ENCODE measurements at regions not wholly inside any gene's neighbourhood (a gene's known extent, or its start where the extent isn't known, plus 50 kb on each side); places are given as distances from the start of the nearest gene placed in this dataset.

DNA sequence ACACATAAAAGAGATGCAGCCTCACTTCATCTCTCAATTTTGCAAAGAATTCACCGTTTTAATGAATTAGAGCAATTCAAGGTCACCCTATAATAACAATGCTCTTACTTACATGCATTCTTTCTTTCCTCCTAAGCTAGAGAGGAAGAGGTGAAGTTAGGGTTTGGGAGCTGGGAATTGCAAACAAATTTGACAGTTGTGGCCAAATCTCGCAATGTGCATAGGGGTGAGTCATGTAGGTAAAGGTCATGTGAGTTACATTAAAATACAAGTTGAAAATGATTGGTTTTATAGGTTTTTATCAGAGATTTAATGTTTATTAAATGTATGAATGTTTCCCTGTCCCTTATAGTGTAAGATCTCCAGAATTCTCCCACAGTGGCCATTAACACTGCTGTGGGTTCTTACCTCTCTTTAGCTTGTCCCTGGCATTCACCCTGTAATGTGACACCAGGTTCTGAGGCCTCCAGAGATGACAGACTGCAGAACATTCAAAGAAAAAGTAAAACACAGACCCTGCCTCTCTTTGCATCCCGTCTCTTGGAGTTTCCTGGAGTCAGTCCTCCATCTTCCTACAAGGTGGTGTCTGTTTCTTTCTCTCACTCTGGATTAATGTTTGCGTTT lies 53.7 kb upstream of the LGALSL start:
- TF ChIP-seq, protein P1, sequence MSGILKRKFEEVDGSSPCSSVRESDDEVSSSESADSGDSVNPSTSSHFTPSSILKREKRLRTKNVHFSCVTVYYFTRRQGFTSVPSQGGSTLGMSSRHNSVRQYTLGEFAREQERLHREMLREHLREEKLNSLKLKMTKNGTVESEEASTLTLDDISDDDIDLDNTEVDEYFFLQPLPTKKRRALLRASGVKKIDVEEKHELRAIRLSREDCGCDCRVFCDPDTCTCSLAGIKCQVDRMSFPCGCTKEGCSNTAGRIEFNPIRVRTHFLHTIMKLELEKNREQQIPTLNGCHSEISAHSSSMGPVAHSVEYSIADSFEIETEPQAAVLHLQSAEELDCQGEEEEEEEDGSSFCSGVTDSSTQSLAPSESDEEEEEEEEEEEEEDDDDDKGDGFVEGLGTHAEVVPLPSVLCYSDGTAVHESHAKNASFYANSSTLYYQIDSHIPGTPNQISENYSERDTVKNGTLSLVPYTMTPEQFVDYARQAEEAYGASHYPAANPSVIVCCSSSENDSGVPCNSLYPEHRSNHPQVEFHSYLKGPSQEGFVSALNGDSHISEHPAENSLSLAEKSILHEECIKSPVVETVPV (CRISPR knock-in tag; IDR thresholded peaks at IDR 0.05), result no peak
- TF ChIP-seq, protein P2, sequence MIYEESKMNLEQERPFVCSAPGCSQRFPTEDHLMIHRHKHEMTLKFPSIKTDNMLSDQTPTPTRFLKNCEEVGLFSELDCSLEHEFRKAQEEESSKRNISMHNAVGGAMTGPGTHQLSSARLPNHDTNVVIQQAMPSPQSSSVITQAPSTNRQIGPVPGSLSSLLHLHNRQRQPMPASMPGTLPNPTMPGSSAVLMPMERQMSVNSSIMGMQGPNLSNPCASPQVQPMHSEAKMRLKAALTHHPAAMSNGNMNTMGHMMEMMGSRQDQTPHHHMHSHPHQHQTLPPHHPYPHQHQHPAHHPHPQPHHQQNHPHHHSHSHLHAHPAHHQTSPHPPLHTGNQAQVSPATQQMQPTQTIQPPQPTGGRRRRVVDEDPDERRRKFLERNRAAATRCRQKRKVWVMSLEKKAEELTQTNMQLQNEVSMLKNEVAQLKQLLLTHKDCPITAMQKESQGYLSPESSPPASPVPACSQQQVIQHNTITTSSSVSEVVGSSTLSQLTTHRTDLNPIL (CRISPR knock-in tag; IDR thresholded peaks at IDR 0.05; ENCODE audit: low read depth), result no peak
- no peak for TF ChIP-seq OSR1 (CRISPR knock-in tag; IDR thresholded peaks at IDR 0.05)
- ATAC-seq, result no peak

DNA sequence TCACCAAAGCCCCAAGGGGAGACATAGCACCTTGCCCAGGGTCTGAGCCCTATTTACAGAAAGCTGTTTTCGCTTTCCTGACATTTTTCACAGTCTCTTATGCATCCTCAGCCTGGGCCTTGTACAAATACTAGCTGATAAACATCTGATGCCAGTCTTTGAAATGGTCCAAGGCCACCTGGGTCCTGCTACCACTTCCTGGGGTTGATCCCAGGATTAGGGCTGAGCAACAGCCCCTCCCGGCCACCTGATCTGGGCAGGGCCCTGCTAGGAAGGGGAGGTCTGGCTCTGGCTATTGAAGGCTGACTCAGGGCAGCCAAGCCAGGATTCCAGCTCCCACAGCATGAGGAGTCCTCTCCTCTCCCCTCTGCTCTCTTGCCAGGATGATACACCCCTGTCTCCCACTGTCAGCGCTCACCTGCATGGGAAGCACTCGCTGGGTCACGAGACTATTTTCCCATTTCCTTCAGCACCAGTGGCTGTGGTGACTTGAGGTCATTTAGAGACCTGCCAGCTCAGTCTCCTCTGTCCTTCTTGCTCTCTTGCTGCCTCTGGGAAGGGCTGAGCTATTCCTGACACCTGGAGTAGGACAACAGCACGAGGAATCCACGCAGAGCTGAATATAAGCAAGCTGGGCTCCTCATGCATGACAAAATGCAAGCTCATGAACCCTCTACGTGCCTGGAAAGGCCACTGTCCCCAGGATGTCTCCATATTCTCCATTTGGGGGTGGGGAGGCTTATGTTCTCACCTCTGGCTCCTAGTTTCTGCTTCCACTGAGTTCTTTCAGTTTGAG lies 53.0 kb upstream of the LGALSL start:
- ATAC-seq, result no peak
- no peak for TF ChIP-seq TOX (CRISPR knock-in tag; IDR thresholded peaks at IDR 0.05; ENCODE audit: borderline replicate concordance)
- TF ChIP-seq, protein P2 (CRISPR knock-in tag; IDR thresholded peaks at IDR 0.05; ENCODE audit: low read depth), result no peak
- TF ChIP-seq, protein P3, sequence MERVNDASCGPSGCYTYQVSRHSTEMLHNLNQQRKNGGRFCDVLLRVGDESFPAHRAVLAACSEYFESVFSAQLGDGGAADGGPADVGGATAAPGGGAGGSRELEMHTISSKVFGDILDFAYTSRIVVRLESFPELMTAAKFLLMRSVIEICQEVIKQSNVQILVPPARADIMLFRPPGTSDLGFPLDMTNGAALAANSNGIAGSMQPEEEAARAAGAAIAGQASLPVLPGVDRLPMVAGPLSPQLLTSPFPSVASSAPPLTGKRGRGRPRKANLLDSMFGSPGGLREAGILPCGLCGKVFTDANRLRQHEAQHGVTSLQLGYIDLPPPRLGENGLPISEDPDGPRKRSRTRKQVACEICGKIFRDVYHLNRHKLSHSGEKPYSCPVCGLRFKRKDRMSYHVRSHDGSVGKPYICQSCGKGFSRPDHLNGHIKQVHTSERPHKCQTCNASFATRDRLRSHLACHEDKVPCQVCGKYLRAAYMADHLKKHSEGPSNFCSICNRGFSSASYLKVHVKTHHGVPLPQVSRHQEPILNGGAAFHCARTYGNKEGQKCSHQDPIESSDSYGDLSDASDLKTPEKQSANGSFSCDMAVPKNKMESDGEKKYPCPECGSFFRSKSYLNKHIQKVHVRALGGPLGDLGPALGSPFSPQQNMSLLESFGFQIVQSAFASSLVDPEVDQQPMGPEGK (CRISPR knock-in tag; IDR thresholded peaks at IDR 0.05; ENCODE audit: borderline replicate concordance), result no peak
- no peak for TF ChIP-seq TCF4 (CRISPR knock-in tag; IDR thresholded peaks at IDR 0.05; ENCODE audit: borderline replicate concordance)
- TF ChIP-seq ZNF565 (CRISPR knock-in tag; conservative IDR thresholded peaks at IDR 0.05; ENCODE audit: low read depth), result no peak
- no peak for TF ChIP-seq CSDC2 (CRISPR knock-in tag; IDR thresholded peaks at IDR 0.05)
- TF ChIP-seq ARNTL (CRISPR knock-in tag; IDR thresholded peaks at IDR 0.05; ENCODE audit: borderline replicate concordance, low read depth), result no peak
- TF ChIP-seq, protein P4, sequence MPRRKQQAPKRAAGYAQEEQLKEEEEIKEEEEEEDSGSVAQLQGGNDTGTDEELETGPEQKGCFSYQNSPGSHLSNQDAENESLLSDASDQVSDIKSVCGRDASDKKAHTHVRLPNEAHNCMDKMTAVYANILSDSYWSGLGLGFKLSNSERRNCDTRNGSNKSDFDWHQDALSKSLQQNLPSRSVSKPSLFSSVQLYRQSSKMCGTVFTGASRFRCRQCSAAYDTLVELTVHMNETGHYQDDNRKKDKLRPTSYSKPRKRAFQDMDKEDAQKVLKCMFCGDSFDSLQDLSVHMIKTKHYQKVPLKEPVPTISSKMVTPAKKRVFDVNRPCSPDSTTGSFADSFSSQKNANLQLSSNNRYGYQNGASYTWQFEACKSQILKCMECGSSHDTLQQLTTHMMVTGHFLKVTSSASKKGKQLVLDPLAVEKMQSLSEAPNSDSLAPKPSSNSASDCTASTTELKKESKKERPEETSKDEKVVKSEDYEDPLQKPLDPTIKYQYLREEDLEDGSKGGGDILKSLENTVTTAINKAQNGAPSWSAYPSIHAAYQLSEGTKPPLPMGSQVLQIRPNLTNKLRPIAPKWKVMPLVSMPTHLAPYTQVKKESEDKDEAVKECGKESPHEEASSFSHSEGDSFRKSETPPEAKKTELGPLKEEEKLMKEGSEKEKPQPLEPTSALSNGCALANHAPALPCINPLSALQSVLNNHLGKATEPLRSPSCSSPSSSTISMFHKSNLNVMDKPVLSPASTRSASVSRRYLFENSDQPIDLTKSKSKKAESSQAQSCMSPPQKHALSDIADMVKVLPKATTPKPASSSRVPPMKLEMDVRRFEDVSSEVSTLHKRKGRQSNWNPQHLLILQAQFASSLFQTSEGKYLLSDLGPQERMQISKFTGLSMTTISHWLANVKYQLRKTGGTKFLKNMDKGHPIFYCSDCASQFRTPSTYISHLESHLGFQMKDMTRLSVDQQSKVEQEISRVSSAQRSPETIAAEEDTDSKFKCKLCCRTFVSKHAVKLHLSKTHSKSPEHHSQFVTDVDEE (CRISPR knock-in tag; IDR thresholded peaks at IDR 0.05), result no peak

DNA sequence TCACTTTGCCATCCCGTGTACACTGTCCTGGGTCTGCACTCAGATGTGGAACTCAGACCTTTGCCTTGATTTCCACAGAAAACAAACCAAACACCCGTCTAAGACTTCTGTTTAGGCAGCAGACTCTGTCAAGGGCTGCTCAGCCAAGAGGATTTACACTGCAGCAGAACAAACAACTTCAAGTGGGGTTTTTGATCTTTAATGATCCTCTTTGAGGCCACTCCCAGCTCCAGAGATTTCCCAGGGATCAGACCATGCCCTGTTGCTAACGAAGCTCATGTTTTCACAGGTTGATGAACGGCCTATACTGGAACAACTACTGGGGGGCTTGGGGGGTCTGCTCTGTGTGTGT lies 52.5 kb upstream of the LGALSL start:
- ATAC-seq, result no peak
- TF ChIP-seq ZFP3 (CRISPR knock-in tag; IDR thresholded peaks at IDR 0.05) (no peak), ZNF70 (CRISPR knock-in tag; IDR thresholded peaks at IDR 0.05) (no peak), ZNF565 (CRISPR knock-in tag; conservative IDR thresholded peaks at IDR 0.05; ENCODE audit: low read depth) (no peak), ZC3H10 (CRISPR knock-in tag; IDR thresholded peaks at IDR 0.05) (no peak), GLIS3 (CRISPR knock-in tag; IDR thresholded peaks at IDR 0.05) (no peak), CSDC2 (CRISPR knock-in tag; IDR thresholded peaks at IDR 0.05) (no peak), ARNTL (CRISPR knock-in tag; IDR thresholded peaks at IDR 0.05; ENCODE audit: borderline replicate concordance, low read depth) (no peak), OSR1 (CRISPR knock-in tag; IDR thresholded peaks at IDR 0.05) (no peak), BACH2 (CRISPR knock-in tag; IDR thresholded peaks at IDR 0.05; ENCODE audit: borderline replicate concordance) (no peak), RARB (CRISPR knock-in tag; IDR thresholded peaks at IDR 0.05) (no peak), ISL1 (CRISPR knock-in tag; IDR thresholded peaks at IDR 0.05) (no peak), ESRRG (CRISPR knock-in tag; IDR thresholded peaks at IDR 0.05) (no peak)
- TF ChIP-seq, protein P4 (CRISPR knock-in tag; IDR thresholded peaks at IDR 0.05), result no peak
- TF ChIP-seq, protein P5, sequence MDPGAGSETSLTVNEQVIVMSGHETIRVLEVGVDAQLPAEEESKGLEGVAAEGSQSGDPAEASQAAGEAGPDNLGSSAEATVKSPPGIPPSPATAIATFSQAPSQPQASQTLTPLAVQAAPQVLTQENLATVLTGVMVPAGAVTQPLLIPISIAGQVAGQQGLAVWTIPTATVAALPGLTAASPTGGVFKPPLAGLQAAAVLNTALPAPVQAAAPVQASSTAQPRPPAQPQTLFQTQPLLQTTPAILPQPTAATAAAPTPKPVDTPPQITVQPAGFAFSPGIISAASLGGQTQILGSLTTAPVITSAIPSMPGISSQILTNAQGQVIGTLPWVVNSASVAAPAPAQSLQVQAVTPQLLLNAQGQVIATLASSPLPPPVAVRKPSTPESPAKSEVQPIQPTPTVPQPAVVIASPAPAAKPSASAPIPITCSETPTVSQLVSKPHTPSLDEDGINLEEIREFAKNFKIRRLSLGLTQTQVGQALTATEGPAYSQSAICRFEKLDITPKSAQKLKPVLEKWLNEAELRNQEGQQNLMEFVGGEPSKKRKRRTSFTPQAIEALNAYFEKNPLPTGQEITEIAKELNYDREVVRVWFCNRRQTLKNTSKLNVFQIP (CRISPR knock-in tag; IDR thresholded peaks at IDR 0.05; ENCODE audit: borderline replicate concordance, low read depth), result no peak

Measured in SK-N-SH treated with all-trans-retinoic acid at 6 μM for 48 hours (cell line).